HG02623 (cell line): ENCODE measurements at regions not wholly inside any gene's neighbourhood (a gene's known extent, or its start where the extent isn't known, plus 50 kb on each side); places are given as distances from the start of the nearest gene placed in this dataset.

Experiments used
- ATAC-seq: cut with Tn5 transposase; IDR thresholded peaks from one replicate; pipeline ENCODE4 v1.9.1; 2021; ENCODE audit warnings: moderate library complexity; ENCODE audit not compliant: unreplicated experiment

DNA sequence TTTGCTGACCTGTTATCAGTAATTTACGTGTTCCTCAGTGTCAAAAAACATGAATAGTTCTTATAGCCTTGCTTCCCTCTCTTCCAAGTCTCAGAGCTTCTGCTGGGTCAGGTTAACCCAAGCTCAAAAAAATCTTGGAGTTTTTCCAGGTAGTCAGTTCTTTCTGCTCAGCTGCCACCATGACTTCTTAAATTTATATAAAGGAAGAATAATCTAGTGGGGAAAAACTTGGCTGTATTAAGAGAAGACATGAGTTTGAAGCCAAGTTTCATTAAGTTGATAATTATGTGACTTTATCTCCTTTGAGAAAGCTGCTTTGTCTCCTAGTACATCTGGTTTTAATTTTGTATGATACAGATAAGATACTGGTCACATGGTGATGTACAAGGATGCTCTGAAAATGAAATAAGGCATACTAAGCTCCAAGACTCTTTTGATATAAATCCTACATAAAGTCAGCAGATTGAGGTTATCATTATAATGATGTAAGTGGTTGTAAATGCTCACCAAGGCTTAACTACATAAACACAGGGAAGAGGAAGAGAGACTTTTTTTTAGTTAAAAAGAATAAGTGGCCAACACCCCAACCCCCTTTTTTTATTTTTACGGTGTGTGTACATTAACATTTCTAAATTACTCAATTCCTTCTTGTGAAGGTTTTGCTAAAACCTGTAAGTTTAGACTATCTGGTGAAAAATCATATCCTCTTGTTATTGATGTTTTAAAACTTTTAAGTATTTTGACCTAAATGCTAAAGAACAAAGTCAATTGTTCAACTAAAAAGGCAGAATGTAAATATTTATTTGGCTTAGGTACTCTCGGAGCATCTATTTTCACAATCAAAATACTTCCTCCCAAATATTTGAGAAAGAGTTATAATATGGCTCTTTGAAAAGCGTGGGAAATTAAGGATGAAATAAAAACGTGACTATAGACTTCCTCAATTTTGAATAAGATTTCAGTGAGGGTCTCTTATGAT is 84.1 kb upstream of the SLC38A2 start:
- no peak for ATAC-seq

DNA sequence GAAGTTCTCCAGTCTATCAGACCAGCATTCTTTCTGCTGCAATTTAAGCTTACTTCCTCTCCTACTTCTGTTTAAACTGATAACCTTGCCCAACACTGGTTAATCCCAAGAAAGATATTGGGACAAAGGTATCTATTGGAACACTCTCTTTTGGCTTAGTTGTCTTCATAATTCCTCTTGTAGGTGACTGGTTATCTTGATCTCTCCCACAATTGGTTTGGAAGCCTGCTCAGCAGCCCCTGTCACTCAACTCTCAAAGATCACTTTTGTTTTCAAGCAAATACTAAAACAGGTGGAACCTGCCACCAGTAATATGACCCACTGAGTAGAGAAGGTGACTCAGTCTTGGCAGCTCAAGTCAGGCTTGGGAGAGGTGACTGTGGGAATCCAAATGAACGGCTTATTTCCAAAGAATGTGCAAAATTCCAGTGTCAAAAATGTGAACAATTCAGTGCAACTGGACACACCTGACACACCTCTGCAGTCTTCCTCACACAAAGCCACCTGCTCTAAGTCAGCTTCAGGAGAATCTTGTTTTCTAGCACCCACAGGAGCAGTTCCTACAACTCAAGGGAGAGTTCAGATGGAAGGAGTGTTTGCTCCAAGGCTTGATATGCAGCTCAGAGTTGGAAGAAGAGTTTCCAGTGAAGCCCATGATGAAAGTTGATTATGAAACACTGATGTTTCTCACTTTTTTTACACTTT is 83.2 kb upstream of the SLC38A2 start:
- ATAC-seq, result no peak

DNA sequence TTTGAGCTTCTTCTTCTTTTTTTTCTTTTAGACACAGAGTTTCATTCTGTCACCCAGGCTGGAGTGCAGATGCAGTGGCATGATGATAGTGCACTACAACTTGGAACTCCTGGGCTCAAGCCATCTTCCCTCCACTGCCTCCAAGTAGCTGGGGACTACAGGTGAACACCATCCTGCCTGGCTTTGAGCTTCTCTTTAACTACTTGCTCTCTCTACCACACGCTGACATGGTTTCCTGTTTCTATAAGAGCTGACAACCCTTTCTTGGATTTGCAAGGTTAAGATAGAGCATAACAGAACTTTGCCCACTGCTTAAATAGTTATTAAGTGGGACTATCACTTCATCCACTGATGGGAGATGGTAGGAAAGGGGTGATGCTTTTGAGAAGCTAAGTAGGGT is 82.4 kb upstream of the SLC38A2 start:
- no peak for ATAC-seq

DNA sequence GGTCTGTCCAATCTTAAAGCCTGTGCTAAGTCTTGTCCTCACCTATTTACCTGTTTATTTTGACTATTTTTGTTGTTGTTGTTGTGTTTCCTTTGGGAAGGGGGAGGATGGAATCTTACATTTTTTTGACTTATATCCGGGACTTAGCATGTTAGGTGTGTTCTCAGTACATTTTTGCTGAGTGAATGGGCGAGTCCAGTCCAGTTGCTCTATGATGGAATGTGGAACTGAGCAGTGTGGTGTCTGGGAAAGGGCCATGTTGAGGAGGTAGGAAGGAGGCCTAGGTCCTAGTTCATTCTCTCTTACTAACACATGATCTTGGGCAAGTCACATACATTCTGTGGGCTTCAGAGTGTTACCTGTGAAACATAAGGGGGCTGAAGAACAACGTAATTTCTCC is 80.9 kb upstream of the SLC38A2 start:
- no peak for ATAC-seq

DNA sequence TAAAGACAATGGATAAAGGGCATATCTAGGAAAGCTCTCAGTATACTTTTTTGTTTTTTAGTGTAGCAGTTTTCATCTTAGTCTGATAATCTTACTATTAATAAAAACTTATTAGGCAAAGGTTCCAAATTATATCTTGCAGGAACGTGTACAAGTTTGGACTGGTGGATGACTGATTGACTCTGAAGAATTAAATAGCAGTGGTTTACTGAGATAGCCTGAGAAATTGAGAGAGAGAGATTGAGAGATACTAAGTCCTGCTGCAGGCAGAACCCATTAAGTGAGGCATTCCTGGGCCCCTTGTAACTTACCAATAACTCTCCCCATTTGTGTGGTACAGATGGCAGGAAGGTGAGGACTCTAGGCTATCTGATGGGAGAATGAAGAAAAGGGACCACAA is 80.2 kb upstream of the SLC38A2 start:
- no peak for ATAC-seq

DNA sequence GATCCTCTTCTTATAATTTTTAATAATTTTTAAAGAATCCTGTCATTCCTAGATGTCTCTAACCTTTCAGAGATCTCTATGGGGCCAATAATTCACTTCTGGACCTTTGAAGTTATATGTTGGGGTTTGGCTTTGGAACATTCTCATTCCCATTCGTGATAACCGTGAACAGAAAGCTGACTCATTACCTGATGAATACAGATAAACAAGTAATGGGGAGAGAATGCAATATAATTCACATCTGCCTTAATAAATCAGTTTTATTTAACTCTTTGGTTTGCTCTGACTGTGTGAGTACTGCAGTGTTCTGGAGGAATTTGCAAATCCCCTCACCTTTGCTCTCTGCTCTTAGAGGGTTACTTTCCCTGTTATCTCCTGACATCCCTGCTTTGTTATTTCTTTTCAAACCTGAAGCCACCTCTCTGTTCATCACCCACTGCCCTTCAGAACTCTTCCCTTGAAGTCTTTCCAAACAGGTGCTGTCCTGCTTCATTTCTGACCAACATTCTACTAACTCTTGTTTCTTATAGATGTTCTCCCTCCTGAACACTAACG is 79.6 kb upstream of the SLC38A2 start:
- no peak for ATAC-seq

DNA sequence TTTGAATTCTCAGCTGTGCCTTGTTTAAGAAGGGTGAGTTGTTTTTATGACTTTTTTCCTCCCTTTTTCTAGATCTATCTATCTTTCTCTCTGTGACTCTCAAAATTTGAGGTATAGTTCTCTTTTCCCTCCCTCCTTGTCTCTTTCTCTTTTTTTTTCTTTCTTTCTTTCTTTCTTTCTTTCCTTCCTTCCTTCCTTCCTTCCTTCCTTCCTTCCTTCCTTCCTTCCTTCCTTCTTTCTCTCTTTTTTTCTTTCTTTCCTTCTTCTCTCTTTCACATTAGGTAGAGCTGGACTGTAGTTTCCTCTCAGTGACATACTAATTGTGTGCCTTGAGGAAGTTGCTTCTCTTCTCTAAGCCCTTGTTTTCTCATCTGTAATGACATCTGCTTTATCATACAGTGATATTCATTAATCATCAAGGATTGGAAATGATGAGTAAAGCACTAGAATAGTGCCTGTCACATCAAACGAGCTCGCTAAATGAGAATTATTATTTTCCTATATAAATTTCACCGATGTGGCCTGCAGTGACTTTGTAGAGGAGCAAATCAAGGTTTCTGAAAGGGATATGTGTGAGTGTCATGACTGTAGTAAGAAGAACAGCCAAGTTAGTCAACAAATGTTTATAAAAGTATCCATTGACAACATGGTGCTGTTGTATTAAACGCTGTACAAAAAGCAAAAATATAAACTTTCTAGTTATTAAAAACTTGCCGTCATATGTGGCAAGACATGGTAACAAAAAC is 78.9 kb upstream of the SLC38A2 start:
- ATAC-seq, result no peak

DNA sequence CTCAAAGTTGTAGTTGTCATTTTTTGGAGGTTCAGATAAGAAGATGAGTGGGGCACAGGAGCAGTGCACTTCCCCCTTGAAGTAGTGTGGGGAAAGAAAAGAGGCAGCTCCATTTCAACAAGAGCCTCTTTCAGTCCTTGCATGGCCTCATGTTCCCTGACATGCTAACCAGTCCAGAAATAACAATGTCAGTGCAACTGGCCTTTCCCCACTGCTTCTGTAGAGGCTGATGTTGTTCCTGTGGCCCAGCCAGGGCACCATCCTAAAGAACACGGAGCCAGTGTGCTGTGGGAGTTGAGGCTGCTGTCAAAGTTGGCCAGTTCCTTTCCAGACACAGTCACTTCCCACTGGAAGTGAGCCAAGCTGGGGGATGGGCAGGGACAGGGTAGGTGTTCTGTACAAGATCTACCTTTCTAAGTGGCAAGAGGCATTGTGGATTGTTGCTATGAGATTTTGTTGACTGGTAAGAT is 77.7 kb upstream of the SLC38A2 start:
- ATAC-seq, result no peak

DNA sequence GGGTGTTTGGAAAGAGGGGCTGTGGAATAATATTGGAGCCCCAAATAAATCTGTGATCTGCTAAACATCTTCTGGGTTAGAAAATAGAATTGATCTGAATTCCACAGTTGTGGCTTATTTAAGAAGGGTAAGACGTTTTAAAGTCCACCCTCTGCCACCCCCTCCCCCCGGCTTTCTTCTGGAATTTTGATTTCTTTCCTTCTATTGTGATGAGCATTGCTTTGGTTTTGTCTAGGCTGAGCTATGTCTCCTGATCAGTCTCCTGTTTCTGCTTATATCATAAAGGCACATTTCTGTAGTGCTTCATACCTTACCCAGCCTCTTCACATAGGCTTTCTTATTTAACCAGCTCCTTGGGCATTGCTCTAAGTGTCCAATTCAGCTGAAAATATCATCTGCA is 77.3 kb upstream of the SLC38A2 start:
- ATAC-seq, result no peak

DNA sequence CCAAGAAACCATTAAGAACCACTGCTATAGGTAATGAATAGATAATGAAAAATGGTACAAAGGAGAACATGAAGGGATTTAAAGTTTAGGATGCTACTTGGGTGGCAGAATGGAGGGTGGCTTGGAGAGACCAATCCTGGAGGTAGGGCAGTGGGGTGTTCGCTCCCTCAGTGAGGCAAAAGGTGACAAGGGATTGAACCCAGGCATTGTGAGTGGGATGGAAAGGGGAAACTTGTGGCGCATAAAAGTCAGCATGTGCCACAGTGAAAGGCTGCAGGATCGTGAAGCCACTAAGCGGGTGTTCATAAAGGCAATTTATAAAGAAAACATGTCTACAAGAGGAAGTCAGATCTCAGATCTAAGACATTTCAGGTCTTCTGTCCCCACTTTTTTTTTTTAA is 76.7 kb upstream of the SLC38A2 start:
- ATAC-seq, result no peak

DNA sequence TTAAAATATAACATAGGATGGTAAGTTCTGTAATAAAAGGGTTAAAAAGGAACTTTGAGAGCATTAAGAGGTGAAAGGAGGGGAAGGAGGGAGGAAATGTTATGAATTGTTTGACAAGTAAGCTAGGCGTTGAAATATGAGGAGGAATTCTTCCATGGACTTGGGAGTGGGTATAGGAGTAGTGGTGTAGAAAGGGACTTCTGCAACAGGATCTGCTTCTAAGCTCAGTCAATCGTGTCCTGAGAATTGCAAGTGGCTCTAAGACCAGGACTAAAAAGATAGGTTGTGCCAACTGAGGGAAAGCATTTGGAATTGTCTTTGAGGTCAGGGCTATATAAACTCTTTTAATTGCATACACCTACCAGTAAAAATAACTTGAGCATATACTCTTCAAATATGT is 74.1 kb upstream of the SLC38A2 start:
- ATAC-seq, result no peak

DNA sequence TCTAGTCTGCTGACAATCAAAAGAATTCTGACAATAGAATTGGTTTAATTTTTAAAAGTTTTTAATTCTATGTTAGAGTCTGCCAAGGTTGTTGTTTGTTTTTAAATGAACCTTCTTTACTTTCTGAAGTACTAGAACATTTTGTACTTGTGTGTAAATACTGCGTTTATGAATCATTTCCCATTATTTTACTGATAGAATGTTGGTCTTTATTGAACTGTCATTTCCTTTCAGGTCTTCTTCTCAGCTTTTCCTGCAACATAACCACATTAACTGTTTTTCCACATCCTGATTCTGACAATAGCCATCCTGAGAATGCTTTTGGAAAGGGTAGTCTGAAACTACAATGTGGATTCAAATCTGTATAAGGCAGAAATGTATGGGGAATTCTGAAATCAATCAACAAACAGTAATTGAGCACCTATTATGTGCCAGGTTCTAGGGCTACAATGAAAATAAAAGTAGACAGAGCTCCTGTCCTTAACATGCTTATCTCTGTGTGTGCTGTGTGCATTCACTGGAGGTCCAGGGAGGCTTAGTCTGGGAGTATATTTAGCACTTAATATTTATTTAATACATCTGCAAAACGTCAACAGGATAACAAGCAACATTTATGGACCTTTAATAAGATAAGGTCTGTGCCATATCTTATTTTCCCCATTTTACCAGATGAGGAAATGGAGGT is 73.1 kb upstream of the SLC38A2 start:
- no peak for ATAC-seq

DNA sequence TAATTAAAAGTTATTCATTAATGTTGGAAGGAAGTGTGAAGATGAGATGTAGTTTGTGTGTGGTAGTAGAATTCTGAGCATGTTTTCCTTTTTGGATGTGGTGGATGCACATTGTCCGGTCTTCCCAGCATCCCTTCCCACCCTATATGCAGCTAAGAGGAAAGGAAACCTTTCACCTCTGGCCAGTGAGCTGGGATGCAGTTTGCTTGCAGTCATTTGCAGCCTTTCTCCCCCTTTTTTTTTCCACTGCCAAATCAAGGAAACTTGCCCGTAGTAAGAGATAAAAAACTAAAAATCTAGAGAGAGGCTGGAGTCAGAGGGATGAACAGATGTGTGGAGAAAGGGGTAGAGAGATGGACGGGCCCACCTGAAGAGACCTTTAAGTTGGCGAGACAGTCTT is 72.5 kb upstream of the SLC38A2 start:
- ATAC-seq, result no peak

DNA sequence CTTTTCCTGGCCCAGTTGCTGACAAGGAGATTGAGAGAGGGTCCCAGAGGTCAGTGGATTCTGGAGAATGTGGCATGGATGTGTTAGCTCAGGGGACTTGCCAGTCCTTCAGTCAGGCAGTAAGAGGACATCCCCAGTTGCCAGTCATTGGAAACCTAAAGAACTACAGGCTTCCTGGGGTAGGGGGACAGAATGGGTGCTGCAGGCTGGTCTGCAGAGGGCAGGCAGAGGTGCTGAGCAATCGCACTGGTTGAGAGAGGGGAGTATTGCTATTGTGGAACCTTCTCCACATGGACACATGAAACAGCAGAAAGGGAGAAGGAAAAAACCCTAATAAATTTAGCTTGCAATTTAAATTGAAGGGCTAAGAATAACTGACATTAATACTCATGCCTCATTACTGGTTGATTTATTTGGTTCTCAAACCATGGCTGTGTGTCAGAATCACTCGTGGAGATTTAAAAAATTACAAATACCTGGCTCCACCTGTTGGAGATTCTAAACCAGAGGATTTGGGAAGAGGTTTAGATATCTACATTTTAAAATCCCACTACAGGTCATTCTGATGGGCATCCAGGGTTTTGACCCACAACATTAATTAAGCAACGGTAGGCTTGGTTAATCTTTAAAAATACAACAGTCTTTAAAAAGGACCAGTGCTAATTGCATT is 71.2 kb upstream of the SLC38A2 start:
- no peak for ATAC-seq

DNA sequence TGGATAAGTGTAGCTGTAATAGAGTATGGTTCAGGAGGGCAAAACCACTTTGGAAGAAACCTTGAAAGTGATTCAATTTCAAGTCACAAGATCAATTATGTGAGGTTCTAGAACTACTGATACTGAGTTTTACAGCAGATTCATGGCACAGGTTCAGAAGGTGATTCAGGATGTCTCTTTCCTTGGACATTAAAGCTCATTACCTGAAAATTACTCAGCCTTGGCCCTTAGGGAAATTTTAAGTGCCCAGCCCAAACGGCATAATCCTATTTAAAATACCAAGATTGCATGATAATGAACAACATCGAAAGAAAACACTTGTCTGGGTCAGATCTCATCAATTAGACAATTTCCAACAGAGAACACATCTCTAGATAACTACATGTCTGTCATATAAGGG is 70.2 kb upstream of the SLC38A2 start:
- no peak for ATAC-seq

DNA sequence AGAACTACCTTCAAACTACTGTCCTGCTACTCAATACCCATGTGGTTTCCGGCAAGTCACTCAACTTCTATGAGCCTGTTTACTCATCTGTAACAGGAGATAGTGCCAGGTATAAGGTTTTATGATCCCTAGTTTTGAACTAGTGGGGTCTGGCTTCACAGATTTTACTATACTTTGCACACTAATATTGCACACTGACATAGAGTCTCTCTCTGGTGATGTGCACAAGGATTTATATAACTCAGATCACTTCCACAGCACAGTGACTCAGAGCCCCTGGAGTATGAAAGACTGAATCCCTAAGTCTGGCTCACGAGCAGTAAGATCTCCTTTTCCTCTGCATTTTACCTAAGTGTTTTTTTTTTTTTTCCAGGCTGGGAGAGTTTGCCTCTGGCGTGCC is 69.7 kb upstream of the SLC38A2 start:
- ATAC-seq, result no peak

DNA sequence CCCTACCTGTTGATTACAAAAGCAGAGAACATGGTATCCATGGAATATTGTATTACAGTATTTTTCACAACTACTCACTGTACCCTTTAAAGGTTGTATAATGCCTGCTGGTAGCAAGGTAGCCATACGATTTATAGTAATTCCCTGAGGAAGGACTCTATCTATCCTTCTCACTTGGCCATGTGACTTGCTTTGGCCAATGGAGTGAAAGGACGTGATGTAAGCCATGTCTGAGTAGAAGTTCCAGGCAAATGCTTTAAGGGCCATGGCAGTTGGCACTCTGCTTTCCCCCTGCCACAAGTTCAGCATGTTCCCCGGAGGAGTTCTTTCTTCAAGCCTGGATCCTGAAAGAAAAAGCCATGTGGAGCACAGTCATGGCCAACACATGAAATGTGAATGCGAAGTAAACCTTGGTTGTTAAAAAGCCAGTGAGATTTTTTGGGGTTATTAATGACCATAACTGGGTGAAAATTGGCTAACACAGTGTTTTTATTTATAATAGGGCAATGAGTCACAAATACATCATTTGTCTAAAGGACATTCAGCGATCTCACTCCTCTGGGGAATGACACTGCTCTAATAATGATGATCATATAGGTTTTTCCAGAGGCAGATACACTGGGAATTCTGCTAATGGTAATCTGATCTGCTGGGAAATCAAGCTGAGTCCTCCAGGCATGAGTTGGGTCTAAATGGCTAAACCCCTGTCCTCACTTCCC is 67.4 kb upstream of the SLC38A2 start:
- ATAC-seq, result no peak

DNA sequence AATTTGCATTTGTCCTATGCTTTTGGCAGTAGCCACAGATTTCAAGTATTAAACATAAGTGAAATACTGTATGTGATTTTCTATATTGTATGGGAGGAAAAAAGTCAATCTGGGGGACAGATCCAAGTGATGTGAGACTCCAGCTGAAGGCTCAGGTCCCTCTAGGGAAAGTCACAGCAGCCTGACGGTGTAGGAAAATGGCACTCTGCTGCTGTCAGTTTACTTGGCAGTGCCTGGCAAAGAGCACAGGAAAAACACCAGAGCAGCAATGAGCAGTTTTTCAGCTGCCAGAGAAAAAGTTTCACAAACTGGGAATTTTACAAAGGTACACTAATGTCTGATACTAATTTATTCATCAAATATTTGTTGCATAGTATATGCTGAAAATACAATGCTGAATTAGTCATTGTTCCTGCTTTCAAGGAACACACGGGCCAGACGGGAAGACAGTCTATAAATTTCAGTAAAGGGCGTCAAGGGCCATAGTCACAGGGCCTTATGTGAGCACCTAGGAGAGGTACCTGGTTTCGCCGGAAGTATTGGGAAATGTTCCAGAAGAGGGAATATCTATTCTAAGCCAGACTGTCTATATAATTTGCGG is 66.2 kb upstream of the SLC38A2 start:
- no peak for ATAC-seq

DNA sequence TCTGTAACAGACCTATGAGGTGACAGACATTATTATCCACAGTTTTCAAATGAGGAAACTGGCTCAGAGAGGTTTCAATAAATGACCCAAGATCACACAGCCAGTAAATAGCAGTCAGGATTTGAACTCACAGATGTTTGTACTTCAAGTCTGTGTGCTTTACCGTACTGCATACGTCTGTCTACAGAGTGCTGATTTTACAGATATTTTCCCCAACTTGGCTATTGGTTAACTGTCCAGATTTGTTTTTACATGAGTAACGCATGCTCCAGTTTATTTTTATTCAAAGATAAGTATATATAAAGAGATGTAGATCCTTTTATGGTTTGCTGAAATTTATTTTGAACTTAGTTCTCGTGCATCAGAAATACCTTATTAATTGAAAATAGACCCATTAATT is 65.7 kb upstream of the SLC38A2 start:
- no peak for ATAC-seq
